BE2C (cell line): ENCODE measurements at regions not wholly inside any gene's neighbourhood (a gene's known extent, or its start where the extent isn't known, plus 50 kb on each side); places are given as distances from the start of the nearest gene placed in this dataset.
"Not testable (repeated sequence)": the region's sequence is repeated elsewhere in the genome, so short reads cannot be mapped to it uniquely, and the experiment has no call there.

Experiments used
- DNase-seq: peaks from one replicate; pipeline ENCODE4 v3.0.0-alpha.2; 2020
- H3K27me3 ChIP-seq: fragments of 250-450 bp; sonication (Bioruptor Pico); 2 replicates; pipeline ENCODE4 v1.5.1; 2020; ENCODE audit warnings: mild to moderate bottlenecking
- H3K36me3 ChIP-seq: fragments of 250-450 bp; sonication (Bioruptor Pico); 2 replicates; pipeline ENCODE4 v1.5.1; 2020; ENCODE audit warnings: mild to moderate bottlenecking
- H3K4me1 ChIP-seq: fragments of 250-450 bp; sonication (Bioruptor Pico); 2 replicates; pipeline ENCODE4 v1.5.1; 2020
- H3K4me3 ChIP-seq: 2 replicates; pipeline ENCODE4 v1.5.1; 2011; ENCODE audit warnings: low read depth, low read length
- H3K9me3 ChIP-seq: fragments of 250-450 bp; sonication (Bioruptor Pico); 2 replicates; pipeline ENCODE4 v1.5.1; 2020
- CTCF ChIP-seq: IDR thresholded peaks from 2 replicates; pipeline ENCODE4 v1.5.1; 2012; ENCODE audit warnings: mild to moderate bottlenecking, low read depth, low read length

DNA sequence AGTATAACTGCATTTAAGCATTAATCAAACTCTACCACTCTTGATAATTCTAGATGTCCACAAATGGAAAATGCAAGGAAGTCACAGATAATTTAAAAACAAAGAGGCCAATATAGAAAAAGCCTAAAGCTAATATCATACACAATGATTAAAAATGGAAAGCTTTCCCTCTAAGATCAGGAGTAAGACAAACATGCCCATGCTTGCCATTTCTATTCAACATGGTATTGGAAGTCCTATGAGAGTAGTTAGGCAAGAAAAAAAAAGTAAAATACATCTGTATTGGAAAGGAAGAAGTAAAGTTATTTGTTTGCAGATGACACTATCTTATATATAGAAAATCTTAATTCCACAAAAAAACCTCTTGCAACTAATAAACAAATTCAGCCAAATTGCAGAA, 164.6 kb upstream of the FERMT1 start:
- H3K4me1 ChIP-seq = no peaks in the 10 kb centered on the region
- H3K9me3 ChIP-seq = no peaks in the 10 kb centered on the region
- no peaks in the 10 kb centered on the region; the same call in none of the 2 replicates for H3K27me3 ChIP-seq
- TF ChIP-seq CTCF = no peak
- DNase-seq = no peak
- H3K36me3 ChIP-seq = no peaks in the 10 kb centered on the region
- no peak overlapping the region for H3K4me3 ChIP-seq

DNA sequence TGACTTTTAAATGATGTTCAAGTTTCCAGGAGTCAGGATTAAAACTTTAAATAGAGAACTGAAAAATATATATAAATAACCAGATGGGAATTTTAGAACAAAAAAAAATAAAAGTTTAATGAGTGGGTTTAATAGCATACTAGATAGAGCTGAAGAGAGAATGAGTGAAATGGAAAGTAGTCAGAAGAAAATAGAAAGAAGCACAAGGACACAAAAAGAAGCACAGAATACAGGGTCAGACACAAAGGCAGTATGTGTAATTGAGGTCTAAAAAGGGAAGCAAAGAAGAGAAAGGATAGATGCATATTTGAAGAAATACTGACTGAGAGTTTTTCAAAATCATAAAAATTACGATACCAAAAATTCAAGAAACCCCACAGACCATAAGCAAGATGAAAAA, 159.8 kb upstream of the FERMT1 start:
- Histone ChIP-seq H3K9me3 (no peaks in the 10 kb centered on the region), H3K4me3 (no peak overlapping the region), H3K27me3 (no peaks in the 10 kb centered on the region), H3K36me3 (no peaks in the 10 kb centered on the region), H3K4me1 (no peaks in the 10 kb centered on the region)
- TF ChIP-seq CTCF = no peak
- DNase-seq = no peak

DNA sequence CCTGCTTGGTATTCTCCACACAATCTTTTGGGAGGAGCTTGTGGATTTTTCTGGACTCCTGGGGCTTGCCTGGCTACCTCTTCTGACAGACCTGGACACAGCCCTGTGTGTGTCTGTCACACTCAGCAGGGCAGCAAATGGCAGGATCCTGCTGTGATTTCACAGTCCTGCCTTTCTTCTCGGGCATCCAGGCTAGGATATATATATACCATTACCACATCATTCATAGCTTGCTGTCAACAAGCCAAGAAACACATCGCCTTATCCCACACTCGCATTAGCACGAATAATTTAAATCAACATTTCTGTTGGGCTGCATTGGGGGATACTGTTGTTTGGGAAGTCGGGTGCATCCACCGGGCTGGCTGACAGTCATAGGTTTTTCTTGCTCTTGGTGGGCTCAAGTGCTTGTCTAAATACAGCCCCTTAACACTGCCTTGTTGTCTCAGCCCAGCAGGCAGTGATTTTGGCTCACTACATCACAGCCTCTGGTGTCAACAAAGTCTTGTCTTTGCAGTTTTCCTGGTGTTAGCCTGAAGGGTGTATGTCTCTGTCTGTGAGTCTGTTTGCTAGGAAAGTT, 154.9 kb upstream of the FERMT1 start:
- Histone ChIP-seq H3K27me3 (no peaks in the 10 kb centered on the region), H3K36me3 (no peaks in the 10 kb centered on the region), H3K4me1 (no peaks in the 10 kb centered on the region), H3K9me3 (no peaks in the 10 kb centered on the region), H3K4me3 (no peak overlapping the region)
- TF ChIP-seq CTCF = no peak
- DNase-seq = no peak

- not testable (repeated sequence) for H3K36me3 ChIP-seq, H3K4me3 ChIP-seq, H3K9me3 ChIP-seq, H3K27me3 ChIP-seq, DNase-seq, H3K4me1 ChIP-seq
Measured at GRCh38 chr20:6270404-6270803, 147.6 kb upstream of the FERMT1 start.

GRCh38 chr20:6269168-6269873, 146.5 kb upstream of the FERMT1 start:
- TF ChIP-seq CTCF = no peak
- Histone ChIP-seq H3K36me3 (no peaks in the 10 kb centered on the region), H3K4me1 (no peaks in the 10 kb centered on the region), H3K27me3 (0 out of 2 replicates have a peak, but pooled peaks cover 3% of the 10 kb centered on the region), H3K9me3 (no peaks in the 10 kb centered on the region), H3K4me3 (no peak overlapping the region)
- no peak for DNase-seq

DNA sequence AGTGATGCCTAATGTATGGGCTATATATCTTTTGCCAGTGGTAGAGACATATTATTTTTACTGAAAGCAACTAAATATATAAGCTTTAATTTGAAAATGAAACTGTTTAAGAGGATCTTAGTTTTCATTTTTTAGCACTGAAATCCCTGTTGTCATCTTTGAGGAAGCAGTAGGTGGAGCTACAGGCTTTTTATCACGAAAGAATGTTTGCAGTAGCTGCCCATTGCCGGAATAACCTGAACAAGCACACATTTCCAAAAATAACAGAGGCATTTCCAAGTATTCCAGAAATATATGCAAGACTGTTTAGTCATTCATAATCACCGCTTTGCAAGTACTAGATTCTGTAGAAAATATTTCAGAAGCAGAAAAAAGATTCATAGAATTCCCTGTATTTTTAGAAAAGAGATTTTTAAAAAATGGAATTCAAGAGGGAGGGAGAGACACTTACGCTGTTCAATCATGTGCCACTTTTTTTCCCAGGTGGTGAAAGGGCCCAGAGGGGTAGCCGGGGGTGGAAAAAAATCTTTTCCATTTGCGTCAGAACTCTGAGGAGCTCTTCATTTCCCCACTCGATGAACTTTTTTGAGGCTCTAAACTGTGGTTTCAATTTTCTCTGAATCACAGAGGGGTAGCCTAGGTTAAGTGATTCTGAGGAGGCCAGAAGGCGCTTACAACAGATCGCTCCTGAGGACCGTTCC, 142.5 kb upstream of the FERMT1 start:
- Histone ChIP-seq H3K27me3 (0 out of 2 replicates have a peak, but pooled peaks cover 3% of the 10 kb centered on the region), H3K4me3 (no peak overlapping the region), H3K4me1 (no peaks in the 10 kb centered on the region), H3K36me3 (no peaks in the 10 kb centered on the region), H3K9me3 (no peaks in the 10 kb centered on the region)
- DNase-seq = no peak
- TF ChIP-seq CTCF = peak; percentile 40
